ENCODE measurements at regions not wholly inside any gene's neighbourhood (a gene's known extent, or its start where the extent isn't known, plus 50 kb on each side); places are given as distances from the start of the nearest gene placed in this dataset.

GRCh38 chr13:29688193-29688592 lies 92.7 kb upstream of the SLC7A1 start:
- no peak for DNase-seq (ENCODE audit: low read depth)
- TF ChIP-seq CTCF (IDR thresholded peaks at IDR 0.05; ENCODE audit: insufficient read depth, low read length): no peak
- H3K4me3 ChIP-seq (ENCODE audit: low read depth, low read length): no peak overlapping the region

GRCh38 chr13:29684441-29684840 lies 89.0 kb upstream of the SLC7A1 start:
- TF ChIP-seq CTCF (IDR thresholded peaks at IDR 0.05; ENCODE audit: insufficient read depth, low read length): no peak
- no peak overlapping the region for H3K4me3 ChIP-seq (ENCODE audit: low read depth, low read length)
- peak; percentile 73 for DNase-seq (ENCODE audit: low read depth)

GRCh38 chr13:29683041-29683440 lies 87.6 kb upstream of the SLC7A1 start:
- no peak for TF ChIP-seq CTCF (IDR thresholded peaks at IDR 0.05; ENCODE audit: insufficient read depth, low read length)
- no peak for DNase-seq (ENCODE audit: low read depth)
- H3K4me3 ChIP-seq (ENCODE audit: low read depth, low read length): no peak overlapping the region

GRCh38 chr13:29681864-29682263 lies 86.4 kb upstream of the SLC7A1 start:
- DNase-seq (ENCODE audit: low read depth): no peak
- no peak overlapping the region for H3K4me3 ChIP-seq (ENCODE audit: low read depth, low read length)
- TF ChIP-seq CTCF (IDR thresholded peaks at IDR 0.05; ENCODE audit: insufficient read depth, low read length): no peak

- no peak for TF ChIP-seq CTCF (IDR thresholded peaks at IDR 0.05; ENCODE audit: insufficient read depth, low read length)
- H3K4me3 ChIP-seq (ENCODE audit: low read depth, low read length): no peak overlapping the region
- no peak for DNase-seq (ENCODE audit: low read depth)
Observed at GRCh38 chr13:29679396-29680053, 84.0 kb upstream of the SLC7A1 start.

GRCh38 chr13:29677627-29678026 lies 82.1 kb upstream of the SLC7A1 start:
- H3K4me3 ChIP-seq (ENCODE audit: low read depth, low read length): no peak overlapping the region
- DNase-seq (ENCODE audit: low read depth): no peak
- TF ChIP-seq CTCF (IDR thresholded peaks at IDR 0.05; ENCODE audit: insufficient read depth, low read length): no peak

GRCh38 chr13:29676941-29677452 lies 81.5 kb upstream of the SLC7A1 start:
- peak; percentile 21 for DNase-seq (ENCODE audit: low read depth)
- no peak for TF ChIP-seq CTCF (IDR thresholded peaks at IDR 0.05; ENCODE audit: insufficient read depth, low read length)
- H3K4me3 ChIP-seq (ENCODE audit: low read depth, low read length): no peak overlapping the region
